Lower leg skin (tissue), 3 donors: ENCODE measurements at regions not wholly inside any gene's neighbourhood (a gene's known extent, or its start where the extent isn't known, plus 50 kb on each side); places are given as distances from the start of the nearest gene placed in this dataset.

ENCODE experiments used
- POLR2A ChIP-seq, 2 donors: fragments of 450-650 bp; IDR thresholded peaks; one replicate each; pipeline ENCODE4 v1.6.1; 2016 to 2017; ENCODE audit warnings: antibody characterized with exemption in 2 of 2, mild to moderate bottlenecking in 1 of 2, moderate library complexity in 1 of 2
- TF ChIP-seq, protein P1 (sequence below), 3 donors: fragments of 450-650 bp; IDR thresholded peaks; one replicate each; pipeline ENCODE4 v1.5.1; 2016; ENCODE audit warnings: antibody characterized with exemption in 3 of 3, mild to moderate bottlenecking in 3 of 3, moderate library complexity in 2 of 3

DNA sequence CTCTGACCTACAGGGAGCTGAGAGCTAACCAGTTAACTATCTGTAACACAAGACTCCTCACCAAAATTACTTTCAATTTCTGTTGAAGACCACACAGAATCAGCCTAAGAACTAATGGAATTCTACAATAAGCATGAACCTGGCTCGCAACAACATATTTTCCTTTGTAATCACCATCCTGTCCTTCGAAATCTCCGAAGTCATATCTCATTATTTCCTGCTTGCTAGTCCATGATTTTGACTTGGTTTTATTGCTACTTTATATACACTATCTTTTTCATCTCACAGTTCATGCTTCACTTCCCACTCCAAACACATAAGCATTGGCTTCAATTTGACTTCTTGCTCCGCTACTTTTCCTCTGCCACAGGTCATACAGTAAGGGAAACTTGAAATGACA lies 405.8 kb upstream of the FKBP1C start:
- TF ChIP-seq, protein P1, sequence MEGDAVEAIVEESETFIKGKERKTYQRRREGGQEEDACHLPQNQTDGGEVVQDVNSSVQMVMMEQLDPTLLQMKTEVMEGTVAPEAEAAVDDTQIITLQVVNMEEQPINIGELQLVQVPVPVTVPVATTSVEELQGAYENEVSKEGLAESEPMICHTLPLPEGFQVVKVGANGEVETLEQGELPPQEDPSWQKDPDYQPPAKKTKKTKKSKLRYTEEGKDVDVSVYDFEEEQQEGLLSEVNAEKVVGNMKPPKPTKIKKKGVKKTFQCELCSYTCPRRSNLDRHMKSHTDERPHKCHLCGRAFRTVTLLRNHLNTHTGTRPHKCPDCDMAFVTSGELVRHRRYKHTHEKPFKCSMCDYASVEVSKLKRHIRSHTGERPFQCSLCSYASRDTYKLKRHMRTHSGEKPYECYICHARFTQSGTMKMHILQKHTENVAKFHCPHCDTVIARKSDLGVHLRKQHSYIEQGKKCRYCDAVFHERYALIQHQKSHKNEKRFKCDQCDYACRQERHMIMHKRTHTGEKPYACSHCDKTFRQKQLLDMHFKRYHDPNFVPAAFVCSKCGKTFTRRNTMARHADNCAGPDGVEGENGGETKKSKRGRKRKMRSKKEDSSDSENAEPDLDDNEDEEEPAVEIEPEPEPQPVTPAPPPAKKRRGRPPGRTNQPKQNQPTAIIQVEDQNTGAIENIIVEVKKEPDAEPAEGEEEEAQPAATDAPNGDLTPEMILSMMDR (IDR thresholded peaks at IDR 0.05), result no peak
- no peak for TF ChIP-seq POLR2A (IDR thresholded peaks at IDR 0.05)
